ENCODE measurements at regions not wholly inside any gene's neighbourhood (a gene's known extent, or its start where the extent isn't known, plus 50 kb on each side); places are given as distances from the start of the nearest gene placed in this dataset.

GRCh38 chr11:131253656-131254151 lies 116.7 kb upstream of the NTM start:
- TF ChIP-seq, protein P1, sequence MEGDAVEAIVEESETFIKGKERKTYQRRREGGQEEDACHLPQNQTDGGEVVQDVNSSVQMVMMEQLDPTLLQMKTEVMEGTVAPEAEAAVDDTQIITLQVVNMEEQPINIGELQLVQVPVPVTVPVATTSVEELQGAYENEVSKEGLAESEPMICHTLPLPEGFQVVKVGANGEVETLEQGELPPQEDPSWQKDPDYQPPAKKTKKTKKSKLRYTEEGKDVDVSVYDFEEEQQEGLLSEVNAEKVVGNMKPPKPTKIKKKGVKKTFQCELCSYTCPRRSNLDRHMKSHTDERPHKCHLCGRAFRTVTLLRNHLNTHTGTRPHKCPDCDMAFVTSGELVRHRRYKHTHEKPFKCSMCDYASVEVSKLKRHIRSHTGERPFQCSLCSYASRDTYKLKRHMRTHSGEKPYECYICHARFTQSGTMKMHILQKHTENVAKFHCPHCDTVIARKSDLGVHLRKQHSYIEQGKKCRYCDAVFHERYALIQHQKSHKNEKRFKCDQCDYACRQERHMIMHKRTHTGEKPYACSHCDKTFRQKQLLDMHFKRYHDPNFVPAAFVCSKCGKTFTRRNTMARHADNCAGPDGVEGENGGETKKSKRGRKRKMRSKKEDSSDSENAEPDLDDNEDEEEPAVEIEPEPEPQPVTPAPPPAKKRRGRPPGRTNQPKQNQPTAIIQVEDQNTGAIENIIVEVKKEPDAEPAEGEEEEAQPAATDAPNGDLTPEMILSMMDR (IDR thresholded peaks at IDR 0.05), result no peak
- TF ChIP-seq SMAD4 (CRISPR knock-in tag; IDR thresholded peaks at IDR 0.05) (no peak), CREB1 (CRISPR knock-in tag; IDR thresholded peaks at IDR 0.05) (no peak), ZNF263 (CRISPR knock-in tag; IDR thresholded peaks at IDR 0.05; ENCODE audit: low read depth) (no peak), TEAD4 (CRISPR knock-in tag; IDR thresholded peaks at IDR 0.05) (no peak), GRHL2 (CRISPR knock-in tag; IDR thresholded peaks at IDR 0.05; ENCODE audit: insufficient replicate concordance, severe bottlenecking) (no peak), TCF7 (CRISPR knock-in tag; IDR thresholded peaks at IDR 0.05; ENCODE audit: low read depth) (no peak), USF2 (CRISPR knock-in tag; IDR thresholded peaks at IDR 0.05) (no peak), ZNF512 (CRISPR knock-in tag; IDR thresholded peaks at IDR 0.05; ENCODE audit: borderline replicate concordance) (no peak), TP53 (CRISPR knock-in tag; IDR thresholded peaks at IDR 0.05) (no peak), AFF4 (CRISPR knock-in tag; IDR thresholded peaks at IDR 0.05; ENCODE audit: borderline replicate concordance) (no peak)
- TF ChIP-seq, protein P2, sequence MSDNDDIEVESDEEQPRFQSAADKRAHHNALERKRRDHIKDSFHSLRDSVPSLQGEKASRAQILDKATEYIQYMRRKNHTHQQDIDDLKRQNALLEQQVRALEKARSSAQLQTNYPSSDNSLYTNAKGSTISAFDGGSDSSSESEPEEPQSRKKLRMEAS (CRISPR knock-in tag; IDR thresholded peaks at IDR 0.05), result no peak
- TF ChIP-seq, protein P3, sequence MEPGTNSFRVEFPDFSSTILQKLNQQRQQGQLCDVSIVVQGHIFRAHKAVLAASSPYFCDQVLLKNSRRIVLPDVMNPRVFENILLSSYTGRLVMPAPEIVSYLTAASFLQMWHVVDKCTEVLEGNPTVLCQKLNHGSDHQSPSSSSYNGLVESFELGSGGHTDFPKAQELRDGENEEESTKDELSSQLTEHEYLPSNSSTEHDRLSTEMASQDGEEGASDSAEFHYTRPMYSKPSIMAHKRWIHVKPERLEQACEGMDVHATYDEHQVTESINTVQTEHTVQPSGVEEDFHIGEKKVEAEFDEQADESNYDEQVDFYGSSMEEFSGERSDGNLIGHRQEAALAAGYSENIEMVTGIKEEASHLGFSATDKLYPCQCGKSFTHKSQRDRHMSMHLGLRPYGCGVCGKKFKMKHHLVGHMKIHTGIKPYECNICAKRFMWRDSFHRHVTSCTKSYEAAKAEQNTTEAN (CRISPR knock-in tag; IDR thresholded peaks at IDR 0.05), result no peak
- TF ChIP-seq, protein P4, sequence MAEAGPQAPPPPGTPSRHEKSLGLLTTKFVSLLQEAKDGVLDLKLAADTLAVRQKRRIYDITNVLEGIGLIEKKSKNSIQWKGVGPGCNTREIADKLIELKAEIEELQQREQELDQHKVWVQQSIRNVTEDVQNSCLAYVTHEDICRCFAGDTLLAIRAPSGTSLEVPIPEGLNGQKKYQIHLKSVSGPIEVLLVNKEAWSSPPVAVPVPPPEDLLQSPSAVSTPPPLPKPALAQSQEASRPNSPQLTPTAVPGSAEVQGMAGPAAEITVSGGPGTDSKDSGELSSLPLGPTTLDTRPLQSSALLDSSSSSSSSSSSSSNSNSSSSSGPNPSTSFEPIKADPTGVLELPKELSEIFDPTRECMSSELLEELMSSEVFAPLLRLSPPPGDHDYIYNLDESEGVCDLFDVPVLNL (CRISPR knock-in tag; IDR thresholded peaks at IDR 0.05; ENCODE audit: borderline replicate concordance, low read depth), result no peak
